ENCODE measurements at regions not wholly inside any gene's neighbourhood (a gene's known extent, or its start where the extent isn't known, plus 50 kb on each side); places are given as distances from the start of the nearest gene placed in this dataset.

GRCh38 chr14:84581041-84581440 lies 948.9 kb upstream of the FLRT2 start:
- H3K4me3 ChIP-seq (ENCODE audit: low read depth, low read length): no peak overlapping the region
- no peak for DNase-seq (ENCODE audit: low read depth)
- TF ChIP-seq CTCF (IDR thresholded peaks at IDR 0.05; ENCODE audit: insufficient read depth, low read depth, low read length, missing control alignments): no peak

GRCh38 chr14:84584511-84584910 lies 945.4 kb upstream of the FLRT2 start:
- no peak for DNase-seq (ENCODE audit: low read depth)

GRCh38 chr14:84591827-84592445 lies 938.0 kb upstream of the FLRT2 start:
- DNase-seq (ENCODE audit: low read depth): no peak
- no peak overlapping the region for H3K4me3 ChIP-seq (ENCODE audit: low read depth, low read length)

More at GRCh38 chr14:84584511-84584910, 945.4 kb upstream of the FLRT2 start:
- H3K4me3 ChIP-seq (ENCODE audit: low read depth, low read length): no peak overlapping the region
- no peak for TF ChIP-seq CTCF (IDR thresholded peaks at IDR 0.05; ENCODE audit: insufficient read depth, low read depth, low read length, missing control alignments)

GRCh38 chr14:84592770-84593169 lies 937.2 kb upstream of the FLRT2 start:
- no peak overlapping the region for H3K4me3 ChIP-seq (ENCODE audit: low read depth, low read length)
- DNase-seq (ENCODE audit: low read depth): no peak
- TF ChIP-seq CTCF (IDR thresholded peaks at IDR 0.05; ENCODE audit: insufficient read depth, low read depth, low read length, missing control alignments): no peak

More at GRCh38 chr14:84591827-84592445, 938.0 kb upstream of the FLRT2 start:
- TF ChIP-seq CTCF (IDR thresholded peaks at IDR 0.05; ENCODE audit: insufficient read depth, low read depth, low read length, missing control alignments): no peak

- H3K4me3 ChIP-seq (ENCODE audit: low read depth, low read length): no peak overlapping the region
- DNase-seq (ENCODE audit: low read depth): no peak
- TF ChIP-seq CTCF (IDR thresholded peaks at IDR 0.05; ENCODE audit: insufficient read depth, low read depth, low read length, missing control alignments): no peak
These were observed 919.9 kb upstream of the FLRT2 start for GRCh38 chr14:84610086-84610485.

- no peak overlapping the region for H3K4me3 ChIP-seq (ENCODE audit: low read depth, low read length)
- no peak for TF ChIP-seq CTCF (IDR thresholded peaks at IDR 0.05; ENCODE audit: insufficient read depth, low read depth, low read length, missing control alignments)
- DNase-seq (ENCODE audit: low read depth): no peak
These were observed 907.6 kb upstream of the FLRT2 start for GRCh38 chr14:84622357-84622756.

- DNase-seq (ENCODE audit: low read depth): no peak
- H3K4me3 ChIP-seq (ENCODE audit: low read depth, low read length): no peak overlapping the region
- TF ChIP-seq CTCF (IDR thresholded peaks at IDR 0.05; ENCODE audit: insufficient read depth, low read depth, low read length, missing control alignments): no peak
These were observed 886.5 kb upstream of the FLRT2 start for GRCh38 chr14:84643446-84643845.

All from GM12865 (cell line).